HG03095 (cell line): ENCODE measurements at regions not wholly inside any gene's neighbourhood (a gene's known extent, or its start where the extent isn't known, plus 50 kb on each side); places are given as distances from the start of the nearest gene placed in this dataset.

Experiments
- ATAC-seq: cut with Tn5 transposase; IDR thresholded peaks from one replicate; pipeline ENCODE4 v1.9.1; 2021; ENCODE audit warnings: moderate library complexity; ENCODE audit not compliant: unreplicated experiment

DNA sequence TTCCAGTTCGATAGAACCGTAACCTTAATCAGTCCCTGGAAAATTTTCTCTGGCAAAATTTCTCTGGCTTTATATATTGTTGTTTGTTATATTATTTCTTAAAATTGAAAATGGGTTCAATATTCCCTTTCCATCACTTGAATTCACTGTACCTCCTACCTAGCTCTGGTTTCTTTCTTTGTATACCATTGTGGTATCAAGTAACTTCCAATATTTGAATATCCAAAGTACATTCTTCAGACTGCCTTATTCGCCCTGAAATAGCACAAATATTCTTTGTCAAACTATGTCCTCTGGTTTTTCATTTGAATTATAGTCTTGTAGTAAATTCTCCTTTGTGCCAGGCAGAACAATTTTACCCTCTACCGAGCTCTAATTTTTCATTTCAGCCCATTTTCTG lies 541.6 kb downstream of the REEP3 start:
- ATAC-seq = no peak

DNA sequence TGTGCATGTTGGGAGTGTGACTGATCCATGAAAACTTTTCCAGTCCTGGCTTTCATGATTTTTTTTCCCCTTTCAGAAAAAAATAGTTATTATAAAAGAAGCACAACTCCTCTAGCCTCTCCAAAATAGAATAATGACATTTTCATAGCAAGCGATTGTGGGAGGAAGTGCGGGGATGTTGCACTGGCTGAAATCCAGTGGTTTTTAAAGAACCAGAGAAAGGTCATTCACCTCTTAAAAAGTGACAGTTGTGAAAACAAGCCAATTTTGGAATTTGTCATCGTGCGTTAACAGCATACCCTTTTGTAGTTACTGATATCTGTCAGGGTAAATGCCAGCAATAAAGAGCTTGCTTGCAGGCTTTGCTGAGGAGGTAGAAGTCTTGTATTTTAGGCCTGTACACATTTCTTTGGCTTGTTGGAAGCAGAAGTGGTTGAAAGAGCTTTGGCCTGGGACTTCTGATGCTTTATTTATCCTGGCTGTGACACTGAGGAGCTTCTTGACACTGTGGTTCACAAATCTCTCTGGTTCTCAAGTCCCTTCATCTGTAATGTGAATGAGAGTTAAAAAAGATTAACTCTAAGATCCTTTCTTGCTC lies 545.9 kb downstream of the REEP3 start:
- ATAC-seq = no peak

DNA sequence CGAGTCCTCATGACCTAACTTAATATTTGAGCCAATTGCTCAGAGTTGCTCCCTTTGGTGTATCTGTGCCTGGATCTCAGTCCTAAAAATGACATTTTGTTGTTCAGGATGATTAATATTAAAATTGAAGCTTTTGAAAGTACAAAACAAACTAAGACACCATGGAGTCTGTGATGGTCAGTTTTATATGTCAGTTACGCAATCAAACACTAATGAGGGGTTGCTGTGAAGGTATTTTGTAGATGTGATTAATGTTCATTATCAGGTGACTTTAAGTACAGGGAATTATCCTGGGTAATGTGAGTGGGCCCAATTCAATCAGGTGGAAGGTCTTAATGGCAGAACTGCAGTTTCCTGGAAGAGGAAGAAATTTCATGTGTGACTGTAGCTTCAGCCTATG lies 546.7 kb downstream of the REEP3 start:
- no peak for ATAC-seq

DNA sequence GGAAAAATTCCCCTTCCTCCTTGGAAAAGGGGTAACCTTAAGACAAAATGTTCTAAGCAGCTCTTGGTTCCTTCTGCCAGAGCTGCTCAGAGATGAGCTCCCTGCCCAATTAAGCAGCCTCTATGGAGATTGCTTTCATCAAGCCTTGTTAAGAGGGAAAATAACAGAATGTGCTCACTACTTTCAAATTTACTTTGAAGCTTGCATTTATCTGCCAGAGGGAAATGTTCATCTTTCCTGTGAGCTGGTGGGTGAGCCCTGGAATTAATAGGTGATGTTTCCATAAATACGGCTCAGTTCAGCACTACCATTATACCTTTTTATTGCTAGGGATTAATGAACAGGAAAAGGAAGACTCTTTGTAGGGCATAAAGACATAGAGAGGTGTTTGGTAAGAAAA lies 549.0 kb downstream of the REEP3 start:
- no peak for ATAC-seq

DNA sequence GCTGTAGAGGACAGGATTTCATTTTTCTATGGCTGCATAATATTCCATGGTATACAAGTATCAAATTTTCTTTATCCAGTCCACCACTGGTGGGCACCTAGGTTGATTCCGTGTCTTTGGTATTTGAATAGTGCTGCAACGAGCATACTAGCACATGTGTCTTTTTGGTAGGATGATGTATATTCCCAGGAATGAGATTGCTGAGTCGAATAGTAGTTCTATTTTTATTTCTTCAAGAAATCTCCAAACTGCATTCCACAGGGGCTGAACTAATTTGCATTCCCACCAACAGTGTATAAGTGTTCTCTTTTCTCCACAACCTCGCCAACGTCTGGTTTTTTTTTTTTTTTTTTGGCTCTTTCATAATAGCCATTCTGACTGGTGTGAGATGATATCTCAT lies 550.0 kb downstream of the REEP3 start:
- no peak for ATAC-seq

DNA sequence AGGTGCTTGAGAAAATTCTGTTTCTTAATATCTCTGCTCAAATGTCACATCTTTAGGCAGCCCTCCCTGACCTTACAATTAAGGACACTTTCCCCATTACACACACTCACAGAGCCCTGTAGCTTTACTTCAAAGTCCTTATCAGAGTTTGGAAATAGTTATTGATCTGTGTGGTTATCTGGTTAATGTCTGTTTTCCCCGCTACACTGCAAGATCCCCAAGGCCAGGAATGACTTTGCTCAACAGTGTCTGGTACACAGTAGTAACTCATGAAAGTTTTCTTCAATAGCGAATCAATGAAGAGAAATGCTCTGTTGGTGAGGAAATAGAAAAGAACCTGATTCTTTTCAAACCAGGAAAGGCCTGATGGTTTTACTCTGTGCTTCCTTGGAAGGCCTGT lies 554.4 kb downstream of the REEP3 start:
- ATAC-seq = no peak

DNA sequence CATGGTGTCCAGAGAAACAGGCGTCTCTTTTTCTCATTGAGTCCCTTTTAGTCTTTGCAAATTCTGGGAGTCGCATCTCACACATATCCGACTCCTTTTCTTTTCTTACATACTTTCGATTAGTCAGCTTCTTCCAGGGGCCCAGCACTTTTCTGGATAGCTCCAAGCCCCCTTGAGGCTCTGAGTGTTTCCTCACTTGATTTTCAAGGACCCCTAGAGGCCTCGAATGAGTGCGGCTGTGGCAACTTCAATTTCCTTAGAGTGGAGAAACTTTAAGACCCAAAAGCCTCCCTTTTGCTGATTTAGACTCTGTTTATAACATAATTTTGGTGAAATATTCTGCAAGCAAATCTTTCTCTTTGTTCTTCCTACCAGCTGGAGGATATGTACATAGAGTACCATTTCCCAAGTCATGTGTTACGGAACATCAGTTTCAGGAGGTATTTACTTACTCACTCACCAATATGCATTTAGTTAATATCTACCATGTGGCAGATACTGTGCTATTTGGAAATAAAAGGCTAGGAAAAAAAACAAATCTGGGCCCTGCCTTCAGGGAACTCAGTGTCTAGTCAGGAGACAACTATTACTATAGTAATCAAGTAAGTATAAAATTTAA lies 555.2 kb downstream of the REEP3 start:
- ATAC-seq = no peak

DNA sequence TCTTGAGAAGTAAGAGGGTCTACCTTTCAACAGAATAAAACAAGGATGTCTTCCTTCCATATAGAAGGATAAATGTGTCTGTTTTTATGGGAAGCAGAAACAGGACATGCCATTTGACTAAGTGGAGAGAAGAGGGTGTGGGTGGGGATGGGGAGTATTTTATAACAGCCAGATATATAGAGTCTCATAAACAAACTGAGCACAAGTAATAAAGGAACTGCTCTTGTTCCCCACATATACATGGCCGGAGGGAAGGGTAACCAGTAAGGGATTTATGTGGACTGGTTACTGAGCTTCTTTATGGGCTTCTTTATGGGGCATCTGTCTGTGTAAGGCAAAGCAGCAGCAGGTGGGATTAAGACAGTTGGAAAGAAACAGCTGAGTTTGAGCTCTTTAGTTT lies 558.1 kb downstream of the REEP3 start:
- ATAC-seq = no peak

DNA sequence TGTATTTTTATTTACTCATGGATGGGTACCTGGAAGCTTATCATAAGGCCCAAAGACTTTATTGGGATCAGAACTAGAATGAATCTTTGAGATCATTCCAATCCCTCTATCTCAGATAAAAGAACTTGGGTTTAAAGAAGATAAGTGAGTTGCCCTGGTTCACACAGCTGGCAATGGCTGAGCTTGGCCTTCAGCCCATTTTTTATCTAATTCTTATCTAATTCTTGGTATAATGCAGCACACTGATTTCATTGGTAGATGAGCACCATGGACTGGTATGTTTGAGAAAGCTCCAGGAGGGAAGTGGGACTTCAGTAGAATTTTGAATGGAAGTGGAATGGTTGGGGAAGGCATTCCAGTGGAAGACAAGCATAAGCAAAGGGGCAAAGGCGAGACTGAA lies 558.9 kb downstream of the REEP3 start:
- ATAC-seq = no peak

DNA sequence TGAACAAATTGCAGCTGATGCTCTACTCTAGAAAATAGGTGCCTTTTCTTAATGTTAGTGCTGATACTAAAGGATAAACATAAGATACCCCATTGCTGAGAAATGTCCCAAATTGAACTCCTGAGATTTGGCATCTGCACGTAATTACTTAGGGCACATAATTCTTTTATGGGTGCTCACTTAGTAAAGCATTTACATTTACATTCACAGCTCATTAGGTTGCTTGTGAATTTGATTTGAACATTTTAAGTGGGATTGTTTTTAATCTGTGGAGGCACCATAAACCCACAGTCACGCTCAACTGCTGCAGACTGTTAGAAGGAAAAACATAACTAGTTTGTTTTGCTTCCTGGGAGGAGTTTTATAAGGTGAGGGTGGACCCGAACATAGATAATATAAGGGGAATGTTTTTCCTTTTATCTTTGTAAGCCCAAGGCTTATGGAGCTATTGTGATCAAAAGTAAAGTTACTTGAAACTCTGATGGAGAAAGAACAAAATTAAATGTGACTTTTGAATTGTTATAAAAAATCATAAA lies 560.8 kb downstream of the REEP3 start:
- no peak for ATAC-seq

DNA sequence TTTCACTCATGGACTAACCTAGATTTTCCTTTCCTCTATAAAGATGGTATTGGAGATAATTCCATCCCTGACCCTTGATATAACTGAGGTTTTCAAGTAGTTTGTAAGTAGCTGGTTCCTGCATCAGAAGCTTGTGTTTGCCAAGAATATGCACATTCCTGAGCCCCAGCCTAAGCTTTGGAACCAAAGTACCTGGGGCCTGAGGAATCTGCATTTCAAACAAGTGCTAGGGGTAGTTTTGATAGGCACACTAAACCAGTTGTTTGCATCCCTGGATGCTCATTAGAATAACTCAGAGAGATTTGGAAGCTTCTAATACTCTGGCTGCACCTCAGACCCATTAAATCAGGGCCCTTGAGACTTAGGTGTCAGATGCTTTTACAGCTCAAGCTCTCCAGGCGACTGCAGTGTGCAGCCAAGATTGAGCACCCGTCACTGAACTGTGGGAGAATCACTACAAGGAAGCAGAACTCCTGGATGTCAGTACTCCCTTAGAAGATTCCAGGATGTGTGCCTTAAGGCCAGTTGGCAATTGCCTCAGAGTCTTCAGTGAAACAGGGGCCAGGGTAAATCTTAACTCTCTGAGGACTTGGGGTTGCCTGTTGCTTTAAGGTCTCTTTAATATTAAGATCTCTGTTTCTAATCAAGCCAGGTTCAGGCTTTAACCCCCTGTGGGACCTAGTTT lies 565.0 kb downstream of the REEP3 start:
- no peak for ATAC-seq

DNA sequence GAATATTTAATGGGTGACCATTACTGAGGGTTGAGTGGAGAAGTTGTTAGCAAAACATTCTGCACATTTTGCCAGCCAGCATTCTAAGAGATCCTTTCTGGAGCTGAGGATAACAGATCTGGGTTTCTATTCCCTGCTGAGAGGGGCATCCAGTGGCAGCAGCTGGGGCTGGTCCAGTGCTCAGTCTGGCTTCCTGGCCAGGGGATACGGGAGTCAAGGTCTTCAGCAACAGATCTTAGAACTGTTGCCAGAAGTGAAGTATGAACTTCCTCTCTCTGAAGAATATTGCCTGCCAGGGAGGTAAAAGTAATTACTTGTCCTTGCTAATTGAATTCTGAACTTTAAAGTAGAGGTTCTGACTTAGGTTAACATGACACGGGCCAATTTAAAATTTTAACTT lies 568.4 kb downstream of the REEP3 start:
- no peak for ATAC-seq

DNA sequence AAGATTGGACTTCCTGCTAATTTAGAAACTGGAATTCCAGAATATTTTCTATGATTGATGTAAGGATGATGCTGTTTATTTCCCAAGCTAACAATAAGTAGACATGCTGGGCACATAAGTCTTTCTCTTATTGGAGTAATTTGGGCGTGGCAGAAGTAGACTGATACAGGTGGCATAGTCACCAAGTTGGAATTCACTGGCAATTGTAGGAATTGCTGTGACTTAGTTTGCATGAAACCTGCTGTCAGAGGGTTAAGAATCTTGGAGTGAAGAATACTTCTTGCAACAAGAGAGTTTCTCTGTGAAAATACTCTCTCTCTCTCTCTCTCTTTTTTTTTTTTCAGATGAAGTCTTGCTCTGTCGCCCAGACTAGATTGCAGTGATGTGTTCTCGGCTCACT lies 569.7 kb downstream of the REEP3 start:
- ATAC-seq = no peak

DNA sequence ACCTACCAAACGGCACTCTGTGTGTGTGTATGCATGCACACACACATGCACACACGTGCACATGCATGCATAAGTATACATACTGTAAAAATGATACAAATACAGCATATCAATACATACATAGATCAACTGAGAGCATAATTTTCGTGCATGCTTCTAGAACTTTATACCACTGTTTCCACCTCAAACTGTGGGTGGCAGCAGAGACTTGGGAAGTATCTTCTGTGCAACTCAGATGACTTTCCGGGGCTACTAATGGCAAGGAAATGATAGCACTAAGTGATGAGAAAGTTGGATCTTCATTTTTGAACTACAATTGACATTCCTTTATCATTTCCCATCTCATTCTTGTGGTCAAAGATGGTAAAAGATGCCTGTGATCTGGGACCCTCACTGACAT lies 570.7 kb downstream of the REEP3 start:
- no peak for ATAC-seq

DNA sequence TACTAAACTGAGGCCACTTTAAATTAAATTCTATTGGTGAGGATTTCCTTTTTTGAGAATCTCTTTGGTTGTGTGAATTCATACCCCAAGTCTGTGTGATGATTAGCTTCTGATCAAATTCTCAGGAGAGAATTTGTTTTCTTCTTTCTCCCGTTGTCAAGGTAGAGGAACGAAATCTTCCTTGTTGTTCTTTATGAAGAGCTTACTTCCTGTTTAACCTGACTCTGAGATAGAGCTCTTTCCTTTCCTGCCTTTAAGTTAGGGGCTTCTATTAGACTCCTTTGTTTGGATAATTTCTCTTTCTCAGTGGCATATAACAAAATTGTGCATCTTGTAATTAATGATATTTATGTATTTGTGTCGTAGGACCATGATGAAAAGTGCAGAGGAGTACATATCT lies 572.1 kb downstream of the REEP3 start:
- ATAC-seq = no peak

DNA sequence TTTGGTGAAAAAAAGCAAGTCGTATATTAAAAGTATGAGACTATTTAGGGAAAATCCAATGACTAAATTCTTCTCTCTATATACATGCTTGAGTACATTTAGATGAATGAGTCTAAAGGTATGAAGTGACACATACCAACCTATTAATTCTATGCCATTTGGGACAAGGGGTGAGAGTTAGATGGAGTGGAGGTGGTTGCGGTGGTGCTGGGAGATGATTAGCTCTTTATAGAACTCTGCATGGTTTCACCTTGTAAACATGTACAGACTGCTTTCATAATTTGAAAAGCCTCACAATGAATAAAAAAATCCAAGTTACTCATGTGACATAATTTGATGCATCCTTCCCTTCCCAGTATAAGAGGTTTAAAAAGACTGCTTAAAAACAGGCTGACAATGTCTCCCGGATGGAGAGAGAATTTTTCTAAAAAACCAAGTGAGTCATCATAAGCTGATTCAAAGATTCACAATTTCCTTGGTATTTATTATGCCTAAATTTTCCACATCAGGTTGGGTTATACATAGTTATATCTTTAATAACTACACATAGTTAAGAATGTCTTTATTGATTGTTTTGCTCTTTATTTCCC lies 572.8 kb downstream of the REEP3 start:
- ATAC-seq = no peak

DNA sequence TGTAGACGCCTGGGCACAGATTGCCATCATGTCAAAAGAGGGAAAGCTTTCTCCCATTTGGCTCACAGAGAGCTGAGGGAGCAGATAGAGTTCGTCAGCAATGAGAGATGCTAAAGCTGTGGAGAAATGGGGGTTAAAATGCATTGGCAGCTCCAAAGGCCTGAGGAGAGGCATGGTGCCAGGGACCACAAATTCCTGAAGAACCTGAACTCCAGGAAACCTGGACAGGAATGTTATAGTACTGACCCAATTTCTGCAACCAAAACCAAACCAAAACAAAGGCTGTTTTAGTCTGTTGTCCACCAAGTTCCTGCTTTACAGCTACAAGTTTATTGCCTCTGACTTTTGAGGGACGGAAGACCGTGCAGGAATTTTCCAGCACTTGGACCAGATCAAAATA lies 575.7 kb downstream of the REEP3 start:
- no peak for ATAC-seq

DNA sequence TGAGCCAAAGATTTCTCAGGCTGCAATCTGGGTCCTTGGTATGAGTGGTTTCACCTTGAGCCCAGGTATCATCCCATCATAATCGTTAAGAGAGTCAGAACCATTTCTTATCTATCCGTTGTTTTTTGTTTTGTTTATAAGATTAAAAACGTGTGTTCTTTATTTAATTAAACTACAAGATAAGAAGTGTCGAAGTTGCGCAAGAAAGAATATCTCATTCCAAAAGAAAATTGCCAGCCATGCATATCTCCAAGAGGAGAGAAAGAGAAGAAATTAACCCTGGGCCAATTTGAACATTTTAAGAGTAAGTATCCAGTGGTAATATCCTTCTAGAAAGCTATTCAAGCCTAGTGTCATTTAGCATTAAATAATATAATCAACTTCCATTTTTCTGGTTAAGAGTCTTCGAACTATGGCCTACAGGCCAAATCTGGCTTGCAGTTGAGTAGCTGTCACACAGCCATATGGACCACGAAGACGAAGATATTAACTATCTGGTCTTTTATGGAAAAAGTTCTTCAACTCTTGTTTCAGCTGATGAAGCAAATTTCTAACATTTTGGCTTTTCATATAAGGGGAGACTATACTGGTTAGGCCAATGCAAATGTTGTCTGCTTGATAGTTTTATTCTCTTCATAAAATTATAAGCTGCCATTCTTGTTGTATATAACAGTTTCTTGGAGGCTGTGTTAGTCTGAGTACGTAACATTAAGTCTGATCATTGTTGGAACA lies 576.4 kb downstream of the REEP3 start:
- ATAC-seq = no peak

DNA sequence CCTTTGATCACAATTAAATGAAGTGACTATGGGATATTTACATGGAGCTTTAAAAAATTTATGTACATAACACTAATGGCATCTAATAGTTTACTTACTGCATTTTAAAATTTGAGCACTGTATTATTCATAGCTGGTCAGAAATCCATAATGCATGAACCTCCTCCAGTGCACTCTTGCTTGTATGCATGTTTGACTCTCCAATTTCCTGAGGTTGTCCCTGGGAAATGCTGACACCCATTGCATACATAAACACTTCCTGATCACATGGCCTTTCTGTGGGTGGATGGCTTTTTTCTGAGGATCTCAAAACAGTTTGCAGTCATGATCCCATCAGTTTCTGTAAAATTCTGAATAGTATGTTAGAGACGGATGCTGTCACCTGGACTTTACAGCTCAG lies 577.8 kb downstream of the REEP3 start:
- no peak for ATAC-seq

DNA sequence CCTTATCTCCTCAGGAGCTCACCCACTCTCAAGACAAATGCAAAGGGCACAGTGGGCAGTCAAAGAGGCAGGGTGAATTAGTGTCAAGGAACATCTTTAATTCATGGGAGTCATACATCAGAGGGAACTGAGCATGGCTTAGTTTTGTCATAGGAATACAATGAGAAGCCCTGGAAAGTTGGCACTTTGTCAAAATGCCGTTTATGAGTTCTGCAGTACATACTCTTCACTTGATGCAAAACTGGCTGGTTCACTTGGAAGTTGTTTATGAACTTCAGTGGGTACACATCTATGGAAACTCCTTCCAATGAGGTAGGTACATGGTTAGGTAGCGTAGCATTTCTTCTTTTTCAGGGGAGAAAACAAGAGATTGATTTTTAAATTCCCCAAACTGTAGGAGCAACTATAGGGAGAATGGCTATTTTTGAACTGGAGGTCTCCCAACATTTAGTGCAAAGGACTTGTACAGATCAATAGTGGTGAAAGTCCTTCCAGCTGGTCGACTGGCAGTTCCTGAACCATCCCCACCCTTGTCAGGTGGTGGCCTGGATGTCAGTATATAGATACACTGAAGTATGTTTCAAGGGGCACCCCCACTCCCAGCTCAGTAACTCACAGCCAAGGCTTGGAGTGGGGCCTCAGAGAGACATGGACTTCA lies 580.5 kb downstream of the REEP3 start:
- ATAC-seq = no peak

DNA sequence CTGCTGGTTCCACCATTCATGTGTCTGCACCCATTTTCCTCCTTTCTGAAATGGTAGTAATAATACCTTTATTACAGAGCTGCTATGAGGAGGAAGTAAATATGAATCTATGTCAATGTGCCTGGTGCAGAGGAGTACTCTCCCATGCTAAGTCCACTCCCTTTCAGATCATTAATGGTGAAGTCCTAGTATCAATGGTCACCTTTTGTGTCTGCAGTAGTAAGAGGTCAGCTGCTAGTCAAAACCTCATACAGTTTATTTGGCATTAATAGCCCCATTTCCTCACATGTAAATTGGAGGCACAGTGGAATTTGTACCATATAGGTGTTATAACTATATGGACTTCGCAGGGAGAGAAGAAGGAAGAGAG lies 581.0 kb downstream of the REEP3 start:
- ATAC-seq = no peak
